Activated CD4-positive, alpha-beta T cell treated with anti-CD3 and anti-CD28 coated beads for 36 hours (primary cell): ENCODE measurements at regions not wholly inside any gene's neighbourhood (a gene's known extent, or its start where the extent isn't known, plus 50 kb on each side); places are given as distances from the start of the nearest gene placed in this dataset.

ENCODE experiments used
- ATAC-seq: fragments of 200-7000 bp; cut with Tn5 transposase; one replicate; pipeline ENCODE4 v1.10.0; 2021; ENCODE audit warnings: mild to moderate bottlenecking, moderate library complexity
- CTCF ChIA-PET: fragments of 350-600 bp; sonication (Branson Sonifier 250); formaldehyde crosslinking; loops from one replicate; lab custom pipeline; 2021; ENCODE audit warnings: antibody characterized with exemption; lab: Charles Lee
- POLR2A ChIA-PET: fragments of 350-600 bp; sonication (Branson Sonifier 250); formaldehyde crosslinking; loops from one replicate; lab custom pipeline; 2021; ENCODE audit warnings: antibody characterized with exemption, inconsistent platforms; lab: Charles Lee
- DNase-seq: peaks from one replicate; pipeline ENCODE4 v3.0.0-alpha.2; 2020
- H3K27ac Mint-ChIP-seq: one replicate; pipeline ENCODE4 v1.8.0; 2021; ENCODE audit warnings: mixed read lengths
- H3K27me3 Mint-ChIP-seq: one replicate; pipeline ENCODE4 v1.8.0; 2021; ENCODE audit warnings: mixed read lengths
- H3K36me3 Mint-ChIP-seq: one replicate; pipeline ENCODE4 v1.8.0; 2021; ENCODE audit warnings: low read depth, mixed read lengths
- H3K4me1 Mint-ChIP-seq: one replicate; pipeline ENCODE4 v1.8.0; 2021; ENCODE audit warnings: mixed read lengths
- H3K4me3 Mint-ChIP-seq: one replicate; pipeline ENCODE4 v1.8.0; 2021; ENCODE audit warnings: mild to moderate bottlenecking, moderate library complexity, mixed read lengths
- H3K9me3 Mint-ChIP-seq: one replicate; pipeline ENCODE4 v1.8.0; 2021; ENCODE audit warnings: low read depth, mixed read lengths
- intact Hi-C, 2 experiments: fragments of 100-400 bp; cut with DNase I in 1 of 2; cut with micrococcal nuclease in 1 of 2; formaldehyde crosslinking; loops; one replicate each; pipeline versions ENCODE4 v1.14.2 to v1.15.1; 2022 to 2024; cut with DNase I, micrococcal nuclease

- no peak for DNase-seq
- CTCF ChIA-PET = no interaction called here
- H3K27ac Mint-ChIP-seq = no peak overlapping the region
- POLR2A ChIA-PET = no interaction called here
- no peaks in the 10 kb centered on the region for H3K4me1 Mint-ChIP-seq
- intact Hi-C loops = no loop called here
- H3K36me3 Mint-ChIP-seq = no peaks in the 10 kb centered on the region
- ATAC-seq = no peak
- no peaks in the 10 kb centered on the region for H3K27me3 Mint-ChIP-seq
- H3K9me3 Mint-ChIP-seq = peaks cover 5% of the 10 kb centered on the region
- no peak overlapping the region for H3K4me3 Mint-ChIP-seq
Observed at GRCh38 chrX:63993936-63994335, 208.9 kb upstream of the ARHGEF9 start.

- H3K36me3 Mint-ChIP-seq = no peaks in the 10 kb centered on the region
- H3K9me3 Mint-ChIP-seq = peaks cover 10% of the 10 kb centered on the region
- intact Hi-C loops = no loop called here
- H3K4me3 Mint-ChIP-seq = no peak overlapping the region
- ChIA-PET CTCF (no interaction called here), POLR2A (no interaction called here)
- no peak overlapping the region for H3K27ac Mint-ChIP-seq
- H3K27me3 Mint-ChIP-seq = no peaks in the 10 kb centered on the region
- H3K4me1 Mint-ChIP-seq = no peaks in the 10 kb centered on the region
- ATAC-seq = no peak
- no peak for DNase-seq
Observed at GRCh38 chrX:63985906-63986305, 200.9 kb upstream of the ARHGEF9 start.

- DNase-seq (no peak), ATAC-seq (no peak)
- no peaks in the 10 kb centered on the region for H3K36me3 Mint-ChIP-seq
- H3K9me3 Mint-ChIP-seq = peaks cover 17% of the 10 kb centered on the region
- ChIA-PET POLR2A (no interaction called here), CTCF (no interaction called here)
- H3K27me3 Mint-ChIP-seq = no peaks in the 10 kb centered on the region
- intact Hi-C loops = no loop called here
- H3K4me3 Mint-ChIP-seq = no peak overlapping the region
- no peak overlapping the region for H3K27ac Mint-ChIP-seq
- no peaks in the 10 kb centered on the region for H3K4me1 Mint-ChIP-seq
Observed at GRCh38 chrX:63979480-63979879, 194.5 kb upstream of the ARHGEF9 start.

GRCh38 chrX:63967551-63967950 lies 182.5 kb upstream of the ARHGEF9 start:
- intact Hi-C loops = no loop called here
- Mint-ChIP-seq H3K36me3 (no peaks in the 10 kb centered on the region), H3K4me1 (no peaks in the 10 kb centered on the region), H3K9me3 (peaks cover 8% of the 10 kb centered on the region), H3K27ac (no peak overlapping the region), H3K4me3 (no peak overlapping the region), H3K27me3 (no peaks in the 10 kb centered on the region)
- ATAC-seq = no peak
- no peak for DNase-seq
- CTCF ChIA-PET = no interaction called here
- POLR2A ChIA-PET = no interaction called here

- Mint-ChIP-seq H3K4me1 (no peaks in the 10 kb centered on the region), H3K27ac (no peak overlapping the region), H3K9me3 (peaks cover 13% of the 10 kb centered on the region), H3K27me3 (no peaks in the 10 kb centered on the region), H3K36me3 (no peaks in the 10 kb centered on the region), H3K4me3 (no peak overlapping the region)
- ChIA-PET CTCF (no interaction called here), POLR2A (no interaction called here)
- ATAC-seq = no peak
- intact Hi-C loops = no loop called here
- no peak for DNase-seq
Observed at GRCh38 chrX:63963095-63963784, 178.2 kb upstream of the ARHGEF9 start.

- CTCF ChIA-PET = no interaction called here
- no peak overlapping the region for H3K27ac Mint-ChIP-seq
- H3K27me3 Mint-ChIP-seq = no peaks in the 10 kb centered on the region
- no peak for ATAC-seq
- intact Hi-C loops = no loop called here
- no peak for DNase-seq
- POLR2A ChIA-PET = no interaction called here
- no peaks in the 10 kb centered on the region for H3K36me3 Mint-ChIP-seq
- peaks cover 17% of the 10 kb centered on the region for H3K9me3 Mint-ChIP-seq
- H3K4me3 Mint-ChIP-seq = no peak overlapping the region
- no peaks in the 10 kb centered on the region for H3K4me1 Mint-ChIP-seq
Observed at GRCh38 chrX:63961964-63962363, 176.9 kb upstream of the ARHGEF9 start.

GRCh38 chrX:63959975-63960374 lies 175.0 kb upstream of the ARHGEF9 start:
- Mint-ChIP-seq H3K4me1 (no peaks in the 10 kb centered on the region), H3K27ac (no peak overlapping the region), H3K27me3 (no peaks in the 10 kb centered on the region), H3K4me3 (no peak overlapping the region), H3K36me3 (no peaks in the 10 kb centered on the region), H3K9me3 (peaks cover 13% of the 10 kb centered on the region)
- ATAC-seq (no peak), DNase-seq (no peak)
- POLR2A ChIA-PET = no interaction called here
- CTCF ChIA-PET = no interaction called here
- intact Hi-C loops = no loop called here

- ChIA-PET CTCF (no interaction called here), POLR2A (no interaction called here)
- no peaks in the 10 kb centered on the region for H3K36me3 Mint-ChIP-seq
- no peak overlapping the region for H3K27ac Mint-ChIP-seq
- H3K27me3 Mint-ChIP-seq = no peaks in the 10 kb centered on the region
- DNase-seq (no peak), ATAC-seq (no peak)
- H3K9me3 Mint-ChIP-seq = peaks cover 18% of the 10 kb centered on the region
- H3K4me3 Mint-ChIP-seq = no peak overlapping the region
- no peaks in the 10 kb centered on the region for H3K4me1 Mint-ChIP-seq
- intact Hi-C loops = no loop called here
Observed at GRCh38 chrX:63958134-63958865, 173.3 kb upstream of the ARHGEF9 start.

GRCh38 chrX:63935835-63936234 lies 150.8 kb upstream of the ARHGEF9 start:
- Mint-ChIP-seq H3K4me1 (no peaks in the 10 kb centered on the region), H3K4me3 (no peak overlapping the region), H3K36me3 (no peaks in the 10 kb centered on the region), H3K27me3 (no peaks in the 10 kb centered on the region), H3K27ac (no peak overlapping the region), H3K9me3 (peaks cover 5% of the 10 kb centered on the region)
- intact Hi-C loops = no loop called here
- CTCF ChIA-PET = no interaction called here
- DNase-seq (no peak), ATAC-seq (no peak)
- POLR2A ChIA-PET = no interaction called here

GRCh38 chrX:63934791-63935190 lies 149.8 kb upstream of the ARHGEF9 start:
- no peaks in the 10 kb centered on the region for H3K4me1 Mint-ChIP-seq
- CTCF ChIA-PET = no interaction called here

GRCh38 chrX:63934160-63934559 lies 149.1 kb upstream of the ARHGEF9 start:
- Mint-ChIP-seq H3K27me3 (no peaks in the 10 kb centered on the region), H3K36me3 (no peaks in the 10 kb centered on the region)
- intact Hi-C loops = no loop called here

More at GRCh38 chrX:63934791-63935190, 149.8 kb upstream of the ARHGEF9 start:
- Mint-ChIP-seq H3K9me3 (peaks cover 5% of the 10 kb centered on the region), H3K4me3 (no peak overlapping the region), H3K27ac (no peak overlapping the region), H3K36me3 (no peaks in the 10 kb centered on the region), H3K27me3 (no peaks in the 10 kb centered on the region)
- ATAC-seq (no peak), DNase-seq (no peak)
- intact Hi-C loops = no loop called here
- POLR2A ChIA-PET = no interaction called here

GRCh38 chrX:63932907-63933306 lies 147.9 kb upstream of the ARHGEF9 start:
- Mint-ChIP-seq H3K4me3 (no peak overlapping the region), H3K4me1 (no peaks in the 10 kb centered on the region), H3K27ac (no peak overlapping the region), H3K27me3 (no peaks in the 10 kb centered on the region), H3K36me3 (no peaks in the 10 kb centered on the region), H3K9me3 (peaks cover 4% of the 10 kb centered on the region)
- intact Hi-C loops = no loop called here
- POLR2A ChIA-PET = no interaction called here
- no peak for ATAC-seq
- CTCF ChIA-PET = no interaction called here
- no peak for DNase-seq

More at GRCh38 chrX:63934160-63934559, 149.1 kb upstream of the ARHGEF9 start:
- H3K27ac Mint-ChIP-seq = no peak overlapping the region
- ChIA-PET CTCF (no interaction called here), POLR2A (no interaction called here)
- DNase-seq (no peak), ATAC-seq (no peak)
- no peaks in the 10 kb centered on the region for H3K4me1 Mint-ChIP-seq
- H3K9me3 Mint-ChIP-seq = peaks cover 5% of the 10 kb centered on the region
- H3K4me3 Mint-ChIP-seq = no peak overlapping the region
